Neural cell (in vitro differentiated cells): ENCODE measurements at regions not wholly inside any gene's neighbourhood (a gene's known extent, or its start where the extent isn't known, plus 50 kb on each side); places are given as distances from the start of the nearest gene placed in this dataset.

Source experiments
- CTCF ChIP-seq: fragments of 450-650 bp; IDR thresholded peaks from 2 replicates; pipeline ENCODE4 v1.5.1; 2014; ENCODE audit warnings: antibody characterized with exemption, mild to moderate bottlenecking, moderate library complexity; ENCODE audit not compliant: poor library complexity, severe bottlenecking
- EP300 ChIP-seq: fragments of 450-650 bp; conservative IDR thresholded peaks from 2 replicates; pipeline ENCODE4 v1.6.1; 2014; ENCODE audit warnings: antibody characterized with exemption, mild to moderate bottlenecking, moderate library complexity; ENCODE audit not compliant: poor library complexity, severe bottlenecking
- EZH2 ChIP-seq: fragments of 200-600, 300-800 bp; shearing (Covaris generic), sonication (generic); IDR thresholded peaks from 2 replicates; pipeline ENCODE4 v1.6.1; 2014; ENCODE audit warnings: antibody characterized with exemption, low read length, borderline replicate concordance, mild to moderate bottlenecking; ENCODE audit not compliant: insufficient read depth, poor library complexity, severe bottlenecking
- POLR2AphosphoS5 ChIP-seq: IDR thresholded peaks from 2 replicates; pipeline ENCODE4 v1.6.1; 2012
- RAD21 ChIP-seq: fragments of 450-650 bp; conservative IDR thresholded peaks from 2 replicates; pipeline ENCODE4 v1.6.1; 2014; ENCODE audit warnings: antibody characterized with exemption, mild to moderate bottlenecking, moderate library complexity
- REST ChIP-seq: IDR thresholded peaks from 2 replicates; pipeline ENCODE4 v1.6.1; 2012; ENCODE audit warnings: borderline replicate concordance
- SMC3 ChIP-seq: fragments of 450-650 bp; conservative IDR thresholded peaks from 2 replicates; pipeline ENCODE4 v1.6.1; 2014; ENCODE audit warnings: antibody characterized with exemption, mild to moderate bottlenecking, moderate library complexity; ENCODE audit not compliant: poor library complexity
- TAF1 ChIP-seq: IDR thresholded peaks from 2 replicates; pipeline ENCODE4 v1.6.1; 2012; ENCODE audit warnings: low read depth

- no peak for TF ChIP-seq REST
- no peak for TF ChIP-seq CTCF
- TF ChIP-seq POLR2AphosphoS5 = no peak
- TF ChIP-seq EZH2 = no peak
- no peak for TF ChIP-seq RAD21
- no peak for TF ChIP-seq TAF1
- TF ChIP-seq EP300 = no peak
- TF ChIP-seq SMC3 = no peak
Measured at GRCh38 chr9:31837211-31837610, 547.2 kb upstream of the ACO1 start.
